ENCODE measurements at regions not wholly inside any gene's neighbourhood (a gene's known extent, or its start where the extent isn't known, plus 50 kb on each side); places are given as distances from the start of the nearest gene placed in this dataset.

DNA sequence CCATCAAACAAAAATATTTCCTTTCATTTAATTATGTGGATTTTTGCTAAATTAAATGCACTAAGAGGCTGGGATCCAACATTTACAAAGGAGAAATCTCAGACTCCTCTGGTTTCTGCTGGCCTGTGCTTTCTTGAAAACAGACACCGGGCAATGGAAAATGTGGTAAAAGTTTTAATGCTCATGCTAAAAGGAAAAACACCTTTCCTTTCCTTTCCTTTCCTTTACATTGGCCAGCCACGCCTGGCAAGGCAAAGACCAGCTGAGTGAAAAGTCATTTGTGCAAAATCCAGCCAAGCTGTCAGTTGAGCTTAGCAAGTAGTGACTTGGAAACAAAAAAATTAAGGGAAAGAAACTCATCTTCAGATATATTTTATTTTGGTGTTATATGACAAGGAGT, 240.3 kb downstream of the LACC1 start:
- TF ChIP-seq CTCF (conservative IDR thresholded peaks at IDR 0.05): no peak

GRCh38 chr13:44120849-44121755, 241.4 kb downstream of the LACC1 start:
- TF ChIP-seq CTCF (conservative IDR thresholded peaks at IDR 0.05): no peak
- H3K27ac ChIP-seq: no peak overlapping the region

More for the DNA sequence above, 240.3 kb downstream of the LACC1 start:
- no peak overlapping the region for H3K27ac ChIP-seq

DNA sequence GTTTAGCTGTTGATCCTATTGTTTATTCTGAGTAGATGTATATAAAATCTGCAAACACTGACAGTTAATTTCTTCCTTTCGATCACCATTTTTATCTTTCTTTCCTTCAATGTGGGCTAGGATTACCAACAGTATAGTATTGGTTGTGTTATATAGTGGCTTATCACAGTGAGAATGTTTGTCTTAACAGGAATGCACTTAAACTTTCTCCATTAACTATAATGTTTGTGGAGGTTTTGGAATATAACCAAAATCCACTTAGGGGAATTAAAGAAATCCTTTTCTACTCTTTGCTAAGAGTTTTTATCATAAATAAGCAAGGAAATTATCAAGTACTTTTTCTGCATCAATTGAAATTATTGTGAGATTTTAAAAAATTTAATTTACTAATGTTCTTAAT, 244.6 kb downstream of the LACC1 start:
- no peak for TF ChIP-seq CTCF (conservative IDR thresholded peaks at IDR 0.05)
- no peak overlapping the region for H3K27ac ChIP-seq

GRCh38 chr13:44125943-44126469, 246.3 kb downstream of the LACC1 start:
- peak overlapping the region; percentile 45 for H3K27ac ChIP-seq
- no peak for TF ChIP-seq CTCF (conservative IDR thresholded peaks at IDR 0.05)

GRCh38 chr13:44128552-44129001, 245.0 kb upstream of the SERP2 start:
- TF ChIP-seq CTCF (conservative IDR thresholded peaks at IDR 0.05): no peak

DNA sequence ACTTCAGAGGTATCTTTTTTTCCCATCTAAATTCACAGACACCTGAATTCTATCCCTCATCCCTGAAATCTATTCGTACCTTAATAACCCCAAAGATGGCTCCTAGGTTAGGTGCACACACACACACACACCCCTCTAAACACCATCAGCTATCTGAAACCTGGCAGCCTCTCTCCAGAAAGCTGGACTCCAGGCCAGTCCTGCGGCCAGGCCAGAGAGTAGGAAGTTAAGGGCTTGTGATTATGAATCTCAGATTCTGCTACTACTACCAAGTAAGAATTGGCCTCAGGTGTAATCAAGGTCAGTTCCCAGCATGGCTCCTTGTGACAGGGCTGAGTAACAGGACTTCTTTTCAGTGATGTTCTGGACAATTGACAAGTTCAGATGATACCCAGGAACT, 244.2 kb upstream of the SERP2 start:
- no peak for TF ChIP-seq CTCF (conservative IDR thresholded peaks at IDR 0.05)

More at GRCh38 chr13:44128552-44129001, 245.0 kb upstream of the SERP2 start:
- no peak overlapping the region for H3K27ac ChIP-seq

DNA sequence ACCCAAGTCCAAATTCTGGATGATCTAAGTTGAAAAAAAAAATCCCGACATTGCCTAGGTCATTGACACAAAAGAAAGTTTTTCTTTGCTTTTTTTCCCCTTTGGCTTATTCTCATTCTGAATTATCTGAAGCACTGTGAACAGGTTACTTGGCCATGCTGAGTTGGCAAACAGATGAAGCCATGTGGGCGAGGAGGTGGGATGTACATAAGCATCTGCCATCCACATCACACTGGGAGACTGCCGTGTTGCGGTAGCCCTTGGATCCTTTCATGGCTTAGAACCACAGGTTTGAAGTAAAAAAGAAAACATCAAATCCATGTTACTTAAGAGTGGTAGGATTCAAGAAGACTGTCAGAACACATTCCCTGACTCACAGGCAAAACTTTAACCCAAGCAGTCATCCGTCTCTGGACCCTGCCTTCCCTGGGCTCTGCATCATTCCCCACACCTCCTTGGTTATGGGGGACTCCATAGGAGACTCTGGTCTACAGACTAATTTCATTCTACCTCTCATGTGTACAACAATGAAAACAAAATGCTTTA, 242.5 kb upstream of the SERP2 start:
- no peak for TF ChIP-seq CTCF (conservative IDR thresholded peaks at IDR 0.05)
- no peak overlapping the region for H3K27ac ChIP-seq

More for the DNA sequence above, 244.2 kb upstream of the SERP2 start:
- no peak overlapping the region for H3K27ac ChIP-seq

Measured in VCaP (cell line).